ENCODE measurements at regions not wholly inside any gene's neighbourhood (a gene's known extent, or its start where the extent isn't known, plus 50 kb on each side); places are given as distances from the start of the nearest gene placed in this dataset.

GRCh38 chr2:163324677-163325076 lies 411.1 kb downstream of the FIGN start:
- Mint-ChIP-seq H3K27ac (no peak overlapping the region), H3K4me3 (no peak overlapping the region), H3K9me3 (ENCODE audit: insufficient read depth) (no peaks in the 10 kb centered on the region), H3K4me1 (no peaks in the 10 kb centered on the region), H3K27me3 (no peaks in the 10 kb centered on the region)
- POLR2A ChIA-PET: no interaction called here
- no peak overlapping the region for H3K27ac ChIP-seq (ENCODE audit: low read length in 2 of 2)
- CTCF ChIA-PET: no interaction called here
- intact Hi-C loops (cut with micrococcal nuclease): no loop called here
- no peaks in the 10 kb centered on the region for H3K79me2 ChIP-seq (ENCODE audit: control insufficient read depth, insufficient read depth, low read length)
- ATAC-seq (ENCODE audit: low read depth) (no peak), DNase-seq (no peak)
- no peak for TF ChIP-seq EZH2 (IDR thresholded peaks at IDR 0.05; ENCODE audit: borderline replicate concordance, insufficient read depth, low read depth, low read length, poor library complexity, severe bottlenecking)
- TF ChIP-seq CTCF (IDR thresholded peaks at IDR 0.05): no peak
- H3K4me2 ChIP-seq (replicated peaks; ENCODE audit: low read depth, low read length, poor library complexity, severe bottlenecking): no peak overlapping the region
- peaks cover 0 to 2% (median 0%) of the 10 kb centered on the region in 4 experiments for H3K27me3 ChIP-seq (replicated peaks in 1 of 4; ENCODE audit: control extremely low read depth in 1 of 4, control insufficient read depth in 3 of 4, insufficient read depth in 4 of 4, low read length in 3 of 4)
- H3K36me3 ChIP-seq (replicated peaks in 1 of 2; ENCODE audit: control extremely low read depth in 1 of 2, control insufficient read depth in 1 of 2, extremely low read depth in 1 of 2, insufficient read depth in 2 of 2, low read length in 1 of 2): no peaks in the 10 kb centered on the region
- no peak overlapping the region for H3K4me3 ChIP-seq (ENCODE audit: control extremely low read depth in 1 of 5, extremely low read depth in 1 of 5, insufficient read depth in 1 of 5, low read depth in 2 of 5, low read length in 4 of 5)
- H2AFZ ChIP-seq (ENCODE audit: insufficient read depth, low read depth, low read length, poor library complexity, severe bottlenecking): no peak overlapping the region
- H3K4me1 ChIP-seq (ENCODE audit: control insufficient read depth in 2 of 2, insufficient read depth in 2 of 2, low read length in 2 of 2): no peaks in the 10 kb centered on the region
- H3K9ac ChIP-seq (ENCODE audit: low read length): no peak overlapping the region
- H4K20me1 ChIP-seq (ENCODE audit: control insufficient read depth, insufficient read depth, low read length, poor library complexity, severe bottlenecking): no peaks in the 10 kb centered on the region
- H3K9me3 ChIP-seq (ENCODE audit: control extremely low read depth in 1 of 3, control insufficient read depth in 2 of 3, insufficient read depth in 1 of 3, low read length in 2 of 3): no peaks in the 10 kb centered on the region
- no CpG with 5 or more reads among the region's 2 CpGs for WGBS (ENCODE audit: insufficient coverage)

DNA sequence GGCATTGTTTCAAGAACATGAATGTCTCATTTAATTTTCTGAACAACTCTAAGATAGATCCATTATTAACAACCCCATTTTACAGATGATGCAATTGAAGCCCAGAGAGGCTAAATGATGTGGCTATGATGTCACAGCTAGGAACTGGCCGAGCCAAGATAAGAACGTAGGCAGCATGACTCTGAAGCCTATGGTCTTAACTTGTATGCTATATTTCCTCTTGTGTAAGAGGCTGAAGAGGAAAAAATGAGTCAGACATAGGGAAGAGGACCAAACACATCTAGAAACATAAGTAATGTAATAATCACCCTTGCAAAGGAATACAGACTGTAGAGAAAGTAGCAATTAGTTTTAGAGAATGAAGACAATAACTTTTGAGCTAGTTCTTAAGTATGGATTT lies 416.8 kb downstream of the FIGN start:
- no peak for ATAC-seq (ENCODE audit: low read depth)
- CTCF ChIA-PET: no interaction called here
- Histone ChIP-seq H3K4me2 (replicated peaks; ENCODE audit: low read depth, low read length, poor library complexity, severe bottlenecking) (no peak overlapping the region), H2AFZ (ENCODE audit: insufficient read depth, low read depth, low read length, poor library complexity, severe bottlenecking) (no peak overlapping the region), H3K79me2 (ENCODE audit: control insufficient read depth, insufficient read depth, low read length) (no peaks in the 10 kb centered on the region), H3K27me3 (replicated peaks in 1 of 4; ENCODE audit: control extremely low read depth in 1 of 4, control insufficient read depth in 3 of 4, insufficient read depth in 4 of 4, low read length in 3 of 4) (peaks cover 0 to 2% (median 0%) of the 10 kb centered on the region in 4 experiments), H3K4me1 (ENCODE audit: control insufficient read depth in 2 of 2, insufficient read depth in 2 of 2, low read length in 2 of 2) (no peaks in the 10 kb centered on the region), H4K20me1 (ENCODE audit: control insufficient read depth, insufficient read depth, low read length, poor library complexity, severe bottlenecking) (no peaks in the 10 kb centered on the region), H3K36me3 (replicated peaks in 1 of 2; ENCODE audit: control extremely low read depth in 1 of 2, control insufficient read depth in 1 of 2, extremely low read depth in 1 of 2, insufficient read depth in 2 of 2, low read length in 1 of 2) (no peaks in the 10 kb centered on the region), H3K27ac (ENCODE audit: low read length in 2 of 2) (no peak overlapping the region), H3K4me3 (ENCODE audit: control extremely low read depth in 1 of 5, extremely low read depth in 1 of 5, insufficient read depth in 1 of 5, low read depth in 2 of 5, low read length in 4 of 5) (no peak overlapping the region), H3K9me3 (ENCODE audit: control extremely low read depth in 1 of 3, control insufficient read depth in 2 of 3, insufficient read depth in 1 of 3, low read length in 2 of 3) (no peaks in the 10 kb centered on the region), H3K9ac (ENCODE audit: low read length) (no peak overlapping the region)
- Mint-ChIP-seq H3K27me3 (no peaks in the 10 kb centered on the region), H3K27ac (no peak overlapping the region), H3K4me1 (no peaks in the 10 kb centered on the region), H3K4me3 (no peak overlapping the region), H3K9me3 (ENCODE audit: insufficient read depth) (no peaks in the 10 kb centered on the region)
- no CpG with 5 or more reads among the region's 2 CpGs for WGBS (ENCODE audit: insufficient coverage)
- no peak for TF ChIP-seq EZH2 (IDR thresholded peaks at IDR 0.05; ENCODE audit: borderline replicate concordance, insufficient read depth, low read depth, low read length, poor library complexity, severe bottlenecking)
- TF ChIP-seq CTCF (IDR thresholded peaks at IDR 0.05): no peak
- DNase-seq: no peak
- POLR2A ChIA-PET: no interaction called here
- intact Hi-C loops (cut with micrococcal nuclease): no loop called here
